TTC549 (cell line): ENCODE measurements at regions not wholly inside any gene's neighbourhood (a gene's known extent, or its start where the extent isn't known, plus 50 kb on each side); places are given as distances from the start of the nearest gene placed in this dataset.

Experiments
- FAIRE-seq: peaks from 2 replicates; lab custom pipeline; 2012; peaks lifted over from hg19 to GRCh38; lab: Jason Lieb, UNC

- no peak for FAIRE-seq
These were observed 78.4 kb upstream of the CDH11 start for GRCh38 chr16:65200156-65200773.

DNA sequence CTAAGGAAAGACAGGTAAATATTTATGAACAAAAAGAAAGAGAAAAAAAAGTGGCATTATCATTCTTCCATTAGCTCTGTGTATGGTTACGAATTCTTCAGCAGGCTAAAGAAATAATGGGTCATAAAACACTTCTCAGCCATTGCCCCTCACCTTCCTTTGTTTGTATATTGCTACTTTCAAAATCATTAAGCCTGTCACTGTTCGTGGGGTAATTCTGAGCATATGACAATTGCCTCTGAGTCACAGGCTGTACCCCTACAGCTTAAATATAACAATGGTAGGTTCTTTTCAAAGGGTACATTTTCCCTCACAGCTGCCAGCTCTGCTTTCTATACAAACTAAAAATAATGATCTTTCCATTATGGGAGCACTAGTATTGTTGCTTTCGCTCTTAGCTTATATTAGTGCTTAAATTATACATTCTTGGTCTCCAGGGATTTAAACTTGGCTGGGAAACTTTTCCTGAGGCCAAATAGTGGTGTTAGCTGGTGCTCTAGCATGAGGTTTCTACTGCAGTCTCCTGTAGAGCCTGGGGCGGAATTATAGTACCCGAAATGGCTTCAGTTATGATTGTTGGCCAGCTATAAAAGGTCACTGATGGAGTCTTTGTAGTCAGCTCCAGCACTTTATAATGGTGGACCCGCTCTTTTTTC is 74.7 kb upstream of the CDH11 start:
- no peak for FAIRE-seq

GRCh38 chr16:65195998-65196397 is 74.1 kb upstream of the CDH11 start:
- no peak for FAIRE-seq

GRCh38 chr16:65185241-65185778 is 63.4 kb upstream of the CDH11 start:
- FAIRE-seq = no peak

DNA sequence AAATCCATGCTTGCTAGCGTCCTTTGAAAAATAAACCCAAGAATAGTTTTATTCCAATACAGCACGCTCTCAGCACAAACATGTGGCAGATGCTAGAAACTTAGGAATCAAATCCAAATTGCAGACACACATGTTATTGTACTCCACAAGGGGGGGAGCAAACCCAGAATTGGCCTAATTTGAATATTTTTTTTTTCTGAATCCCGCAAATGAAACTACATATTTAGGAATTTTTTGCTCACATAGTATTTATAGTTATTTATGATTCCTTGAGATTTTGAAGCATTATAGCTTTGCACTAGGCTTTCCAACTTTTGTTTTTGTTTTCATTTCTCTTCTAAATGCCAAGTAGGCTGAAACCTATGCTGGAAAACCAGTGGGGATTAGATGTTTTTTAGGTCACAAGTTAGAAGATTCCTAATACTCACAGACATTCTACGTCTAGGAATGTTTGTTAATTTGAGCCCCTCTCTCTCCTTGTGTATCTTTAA is 59.3 kb upstream of the CDH11 start:
- FAIRE-seq = no peak

DNA sequence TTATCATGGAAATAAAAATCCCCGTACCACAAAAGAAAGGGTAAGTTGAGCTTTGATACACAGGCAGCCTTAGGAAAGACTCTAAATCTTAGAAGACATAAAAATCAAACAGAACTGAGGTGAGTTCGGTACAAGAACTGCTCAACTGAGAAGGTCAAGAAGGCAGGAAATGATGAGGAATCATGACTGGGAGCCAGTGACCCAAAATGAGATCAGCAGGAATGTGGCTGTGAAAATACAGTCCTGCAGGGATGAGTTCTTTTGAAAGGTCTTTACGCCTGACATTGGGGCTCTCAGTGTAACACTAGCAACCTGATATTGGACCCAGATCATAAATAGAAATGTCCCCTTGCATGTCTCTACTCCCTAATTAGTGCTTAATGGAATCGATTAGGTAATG is 56.3 kb upstream of the CDH11 start:
- no peak for FAIRE-seq

DNA sequence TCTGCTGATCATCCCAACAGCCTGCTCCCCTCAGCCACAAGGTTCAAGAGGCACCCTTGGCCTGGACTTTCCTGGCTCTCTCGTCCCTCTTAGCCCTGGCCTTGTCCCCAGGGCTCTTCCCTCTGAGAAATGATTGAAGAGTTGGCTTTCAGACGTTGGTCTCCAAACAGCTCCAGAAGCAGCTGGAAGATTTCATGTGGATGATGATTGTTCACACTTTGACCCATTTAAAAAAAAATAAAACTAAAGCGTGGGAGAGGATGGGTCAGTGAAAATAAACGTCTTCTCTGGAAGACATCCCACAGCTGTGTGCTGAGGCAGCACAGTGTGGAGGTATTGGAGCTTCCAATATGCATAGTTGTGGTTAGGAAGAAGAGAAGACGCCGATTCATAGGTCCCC is 54.7 kb upstream of the CDH11 start:
- no peak for FAIRE-seq

DNA sequence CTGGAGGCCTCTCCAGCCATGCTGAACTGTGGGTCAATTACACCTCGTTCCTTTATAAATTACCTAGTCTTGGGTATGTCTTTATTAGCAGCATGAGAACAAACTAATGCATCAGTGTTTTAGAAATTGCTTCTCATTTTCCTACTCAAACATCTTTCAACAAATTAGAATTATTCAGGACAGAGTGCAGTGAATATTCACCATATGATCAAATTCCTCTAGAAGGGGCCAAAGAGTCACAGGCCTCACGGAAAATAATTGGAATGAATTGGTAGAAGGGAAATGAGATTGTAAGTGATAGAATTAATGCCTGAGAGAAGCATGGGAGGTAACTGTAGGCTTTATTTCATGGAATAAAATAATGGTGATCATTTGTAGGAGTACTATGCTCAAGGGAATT is 50.5 kb upstream of the CDH11 start:
- no peak for FAIRE-seq
